Eye (tissue), 1 donor: ENCODE measurements at regions not wholly inside any gene's neighbourhood (a gene's known extent, or its start where the extent isn't known, plus 50 kb on each side); places are given as distances from the start of the nearest gene placed in this dataset.
"Not testable (repeated sequence)": the region's sequence is repeated elsewhere in the genome, so short reads cannot be mapped to it uniquely, and the experiment has no call there.

Experiments used
- DNase-seq: peaks from one replicate; pipeline ENCODE4 v3.0.0-alpha.2; 2015

GRCh38 chr19:28171983-28172382, 1041.0 kb downstream of the UQCRFS1 start:
- DNase-seq: no peak

GRCh38 chr19:28170066-28170465, 1042.9 kb downstream of the UQCRFS1 start:
- DNase-seq: no peak

- peak; percentile 73 for DNase-seq
Measured at GRCh38 chr19:28169168-28169887, 1043.6 kb downstream of the UQCRFS1 start.

- peak; percentile 15 for DNase-seq
Measured at GRCh38 chr19:28168557-28168956, 1044.4 kb downstream of the UQCRFS1 start.

GRCh38 chr19:28166025-28166424, 1046.9 kb downstream of the UQCRFS1 start:
- DNase-seq: no peak

- no peak for DNase-seq
Measured at GRCh38 chr19:28164214-28164613, 1048.7 kb downstream of the UQCRFS1 start.

- no peak for DNase-seq
Measured at GRCh38 chr19:28159065-28159464, 1053.9 kb downstream of the UQCRFS1 start.

GRCh38 chr19:28155265-28155664, 1057.7 kb downstream of the UQCRFS1 start:
- DNase-seq: no peak

GRCh38 chr19:28154077-28154476, 1058.9 kb downstream of the UQCRFS1 start:
- DNase-seq: no peak

GRCh38 chr19:28153123-28153522, 1059.8 kb downstream of the UQCRFS1 start:
- no peak for DNase-seq

GRCh38 chr19:28152195-28152594, 1060.8 kb downstream of the UQCRFS1 start:
- DNase-seq: no peak

GRCh38 chr19:28150129-28150528, 1062.8 kb downstream of the UQCRFS1 start:
- DNase-seq: no peak

GRCh38 chr19:28148554-28148953, 1064.4 kb downstream of the UQCRFS1 start:
- no peak for DNase-seq

- DNase-seq: no peak
Measured at GRCh38 chr19:28142258-28142657, 1070.7 kb downstream of the UQCRFS1 start.

GRCh38 chr19:28140201-28140600, 1072.8 kb downstream of the UQCRFS1 start:
- DNase-seq: no peak

- DNase-seq: no peak
Measured at GRCh38 chr19:28137772-28138171, 1075.2 kb downstream of the UQCRFS1 start.

GRCh38 chr19:28136796-28137195, 1076.2 kb downstream of the UQCRFS1 start:
- DNase-seq: no peak

- DNase-seq: no peak
Measured at GRCh38 chr19:28135825-28136224, 1077.1 kb downstream of the UQCRFS1 start.

GRCh38 chr19:28134311-28134710, 1078.6 kb downstream of the UQCRFS1 start:
- no peak for DNase-seq

- not testable (repeated sequence) for DNase-seq
Measured at GRCh38 chr19:28130881-28131280, 1082.1 kb downstream of the UQCRFS1 start.

- DNase-seq: peak; percentile 28
Measured at GRCh38 chr19:28130066-28130511, 1082.9 kb downstream of the UQCRFS1 start.

GRCh38 chr19:28128341-28128740, 1084.6 kb downstream of the UQCRFS1 start:
- no peak for DNase-seq

GRCh38 chr19:28126135-28126898, 1086.6 kb downstream of the UQCRFS1 start:
- DNase-seq: peak; percentile 27

- DNase-seq: no peak
Measured at GRCh38 chr19:28122734-28123133, 1090.2 kb downstream of the UQCRFS1 start.
